ENCODE measurements at regions not wholly inside any gene's neighbourhood (a gene's known extent, or its start where the extent isn't known, plus 50 kb on each side); places are given as distances from the start of the nearest gene placed in this dataset.
"Not testable (repeated sequence)": the region's sequence is repeated elsewhere in the genome, so short reads cannot be mapped to it uniquely, and the experiment has no call there.

DNA sequence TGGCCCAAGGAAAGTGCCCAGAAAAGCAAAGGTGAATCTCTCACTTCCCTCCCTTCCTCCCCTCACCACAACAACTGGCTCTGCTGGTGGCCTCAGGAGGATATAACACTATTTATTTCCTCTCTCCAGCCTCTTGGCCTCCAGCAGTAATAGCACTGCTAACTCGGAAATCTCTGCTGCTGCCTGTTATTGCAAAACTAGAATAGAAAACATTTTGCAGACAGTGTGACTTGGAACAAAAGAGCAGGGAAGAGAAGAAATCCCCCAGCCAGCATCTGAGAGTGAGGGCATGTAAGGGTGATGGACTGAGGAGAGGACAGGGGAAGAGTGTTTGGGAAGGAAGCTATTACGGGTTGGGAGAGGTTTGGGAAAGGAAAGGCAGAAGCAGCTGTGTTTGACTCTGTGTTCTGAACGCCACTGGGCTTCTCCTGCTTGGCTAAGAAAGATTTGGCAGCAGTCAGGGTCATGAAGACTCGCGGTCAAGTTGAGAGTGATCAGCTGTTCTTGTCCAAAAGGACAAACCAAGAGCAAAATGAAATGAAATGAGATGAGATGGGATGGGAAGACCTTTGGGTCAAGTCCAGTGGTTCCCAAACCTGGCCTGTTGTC, 81.0 kb upstream of the SNX9 start:
- no peak for DNase-seq (ENCODE audit: low read depth)
- TF ChIP-seq CTCF (conservative IDR thresholded peaks at IDR 0.05; ENCODE audit: control insufficient read depth, insufficient read depth, low read depth, low read length): no peak
- no peak overlapping the region for H3K4me3 ChIP-seq (ENCODE audit: control insufficient read depth, low read depth, low read length)

GRCh38 chr6:157744102-157744601, 78.9 kb upstream of the SNX9 start:
- no peak for TF ChIP-seq CTCF (conservative IDR thresholded peaks at IDR 0.05; ENCODE audit: control insufficient read depth, insufficient read depth, low read depth, low read length)
- DNase-seq (ENCODE audit: low read depth): no peak
- H3K4me3 ChIP-seq (ENCODE audit: control insufficient read depth, low read depth, low read length): no peak overlapping the region

DNA sequence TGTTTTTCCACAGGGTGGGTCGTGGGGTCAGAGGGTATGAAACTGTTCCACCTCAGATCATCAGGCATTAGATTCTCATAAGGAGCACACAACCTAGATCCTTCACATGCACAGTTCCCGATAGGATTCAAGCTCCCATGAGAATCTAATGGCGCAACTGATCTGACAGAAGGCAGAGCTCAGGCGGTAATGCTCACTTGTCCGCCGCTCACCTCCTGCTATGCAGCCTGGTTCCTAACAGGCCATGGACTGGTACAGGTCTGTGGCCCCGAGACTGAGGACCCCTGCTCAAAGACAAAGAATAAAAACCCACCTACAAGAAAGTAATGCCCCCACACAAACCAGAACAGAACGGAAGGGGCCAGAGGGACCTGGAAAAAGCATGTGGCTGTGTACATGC, 76.1 kb upstream of the SNX9 start:
- no peak overlapping the region for H3K4me3 ChIP-seq (ENCODE audit: control insufficient read depth, low read depth, low read length)
- TF ChIP-seq CTCF (conservative IDR thresholded peaks at IDR 0.05; ENCODE audit: control insufficient read depth, insufficient read depth, low read depth, low read length): no peak
- DNase-seq (ENCODE audit: low read depth): no peak

GRCh38 chr6:157747370-157747769, 75.7 kb upstream of the SNX9 start:
- H3K4me3 ChIP-seq (ENCODE audit: control insufficient read depth, low read depth, low read length): no peak overlapping the region
- no peak for DNase-seq (ENCODE audit: low read depth)
- TF ChIP-seq CTCF (conservative IDR thresholded peaks at IDR 0.05; ENCODE audit: control insufficient read depth, insufficient read depth, low read depth, low read length): no peak

DNA sequence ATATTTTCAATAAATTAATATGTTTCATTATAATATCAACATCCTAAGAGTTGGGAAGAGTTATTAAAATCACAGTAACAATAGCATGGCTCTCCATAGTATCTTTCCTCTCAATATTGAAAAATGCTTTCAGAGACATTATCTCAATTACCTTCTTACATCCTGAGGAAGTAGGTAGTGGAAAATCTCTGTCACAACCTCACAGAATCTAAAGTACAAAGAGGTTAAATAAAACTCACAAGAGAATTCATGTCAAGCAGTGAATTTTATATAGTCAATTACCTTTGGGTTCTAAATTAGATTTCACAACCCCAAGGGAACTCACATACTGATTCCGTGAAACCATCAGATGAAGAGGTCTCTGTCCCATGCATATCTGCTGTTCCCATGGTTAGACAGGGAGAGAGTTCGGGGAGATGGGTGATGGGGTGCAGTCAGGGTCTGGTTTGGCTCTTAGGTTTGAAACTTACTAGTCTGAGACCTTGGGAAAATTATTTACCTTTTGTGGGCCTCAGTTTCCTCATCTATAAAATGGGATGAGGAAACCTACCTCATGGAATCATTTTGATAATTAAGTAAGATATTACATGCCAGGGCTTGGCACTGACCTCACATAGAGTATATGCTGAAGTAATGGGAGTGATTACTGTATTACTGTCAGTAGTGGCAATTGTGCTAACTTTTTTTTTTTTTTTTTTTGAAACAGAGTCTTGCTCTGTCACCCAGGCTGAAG, 74.0 kb upstream of the SNX9 start:
- TF ChIP-seq CTCF (conservative IDR thresholded peaks at IDR 0.05; ENCODE audit: control insufficient read depth, insufficient read depth, low read depth, low read length): no peak
- H3K4me3 ChIP-seq (ENCODE audit: control insufficient read depth, low read depth, low read length): no peak overlapping the region
- DNase-seq (ENCODE audit: low read depth): no peak

GRCh38 chr6:157750973-157751372, 72.1 kb upstream of the SNX9 start:
- DNase-seq (ENCODE audit: low read depth); H3K4me3 ChIP-seq (ENCODE audit: control insufficient read depth, low read depth, low read length): not testable (repeated sequence)

DNA sequence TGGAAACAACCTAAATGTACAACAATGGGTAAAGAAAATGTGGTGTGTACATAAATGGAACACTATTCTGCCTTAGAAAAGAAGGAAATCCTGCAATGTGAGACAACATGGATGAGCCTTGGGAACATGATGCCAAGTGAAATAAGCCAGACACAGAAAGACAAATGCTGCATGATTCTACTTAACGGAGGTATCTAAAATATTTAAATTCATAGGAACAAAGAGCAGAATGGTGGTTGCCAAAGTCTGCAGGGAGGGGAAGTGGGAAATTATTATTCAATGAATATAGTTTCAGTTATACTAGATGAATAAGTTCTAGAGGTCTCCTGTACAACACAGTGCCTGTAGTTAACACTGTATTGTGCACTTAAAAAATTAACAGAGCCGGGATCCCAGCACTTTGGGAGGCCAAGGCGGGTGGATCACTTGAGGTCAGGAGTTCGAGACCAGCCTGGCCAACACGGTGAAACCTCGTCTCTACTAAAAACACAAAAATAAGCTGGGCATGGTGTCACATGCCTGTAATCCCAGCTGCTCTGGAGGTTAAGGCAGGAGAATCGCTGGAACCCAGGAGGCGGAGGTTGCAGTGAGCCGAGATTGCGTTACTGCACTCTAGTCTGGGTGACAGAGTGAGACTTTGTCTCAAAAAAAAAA, 71.4 kb upstream of the SNX9 start:
- TF ChIP-seq CTCF (conservative IDR thresholded peaks at IDR 0.05; ENCODE audit: control insufficient read depth, insufficient read depth, low read depth, low read length): no peak
- no peak for DNase-seq (ENCODE audit: low read depth)
- H3K4me3 ChIP-seq (ENCODE audit: control insufficient read depth, low read depth, low read length): no peak overlapping the region

GRCh38 chr6:157752879-157753278, 70.2 kb upstream of the SNX9 start:
- DNase-seq (ENCODE audit: low read depth); H3K4me3 ChIP-seq (ENCODE audit: control insufficient read depth, low read depth, low read length): not testable (repeated sequence)

Measured in fibroblast of mammary gland (primary cell).